Aorta (tissue), 5 donors: ENCODE measurements at regions not wholly inside any gene's neighbourhood (a gene's known extent, or its start where the extent isn't known, plus 50 kb on each side); places are given as distances from the start of the nearest gene placed in this dataset.
"Not testable (repeated sequence)": the region's sequence is repeated elsewhere in the genome, so short reads cannot be mapped to it uniquely, and the experiment has no call there.

Experiments
- ATAC-seq: fragments of 200-7000 bp; cut with Tn5 transposase; one replicate; pipeline ENCODE4 v1.9.1; 2022; ENCODE audit warnings: moderate library complexity; ENCODE audit not compliant: low FRiP score
- DNase-seq, 2 donors: peaks; one replicate each; pipeline ENCODE4 v3.0.0-alpha.2; 2020
- H3K27ac ChIP-seq, 2 donors: one replicate each; pipeline ENCODE4 v1.5.1; 2013; ENCODE audit warnings: low read length in 2 of 2, mild to moderate bottlenecking in 2 of 2, moderate library complexity in 2 of 2, control low read depth in 1 of 2, inconsistent platforms in 1 of 2, low read depth in 1 of 2
- H3K27me3 ChIP-seq, 2 donors: one replicate each; pipeline ENCODE4 v1.6.1; 2013; ENCODE audit warnings: control low read depth in 1 of 2, low read length in 1 of 2, mild to moderate bottlenecking in 1 of 2, moderate library complexity in 1 of 2; ENCODE audit not compliant: insufficient read depth in 2 of 2, control insufficient read depth in 1 of 2
- H3K36me3 ChIP-seq, 2 donors: one replicate each; pipeline ENCODE4 v1.6.1; 2013; ENCODE audit warnings: control low read depth in 1 of 2, low read length in 1 of 2, mild to moderate bottlenecking in 1 of 2; ENCODE audit not compliant: insufficient read depth in 2 of 2, control insufficient read depth in 1 of 2
- H3K4me1 ChIP-seq, 2 donors: one replicate each; pipeline ENCODE4 v1.6.1; 2013; ENCODE audit warnings: low read length in 2 of 2, control low read depth in 1 of 2, mild to moderate bottlenecking in 1 of 2, moderate library complexity in 1 of 2; ENCODE audit not compliant: insufficient read depth in 2 of 2, control insufficient read depth in 1 of 2
- H3K4me3 ChIP-seq, 2 donors: one replicate each; pipeline ENCODE4 v1.5.1; 2013; ENCODE audit warnings: low read length in 2 of 2, control low read depth in 1 of 2, mild to moderate bottlenecking in 1 of 2
- H3K9me3 ChIP-seq: one replicate; pipeline ENCODE4 v1.6.1; 2013; ENCODE audit warnings: mild to moderate bottlenecking, low read length; ENCODE audit not compliant: control insufficient read depth
- WGBS, 2 donors: extraction: QIAGEN DNeasy Blood & Tissue Kit; methylation state at CpG; one replicate each; pipeline ENCODE4 v1.1.7; 2013; 5-methylcytosine and 5-hydroxymethylcytosine counted together
- intact Hi-C, 2 donors: fragments of 100-400 bp; cut with DNase I; formaldehyde crosslinking; loops; one replicate each; pipeline versions ENCODE4 v1.14.2 to v1.15.0; 2022
- donor health status: healthy with polysubstance abuse.
- donor health status: Bipolar disorder and iron deficiency.
- donor health status: DM: no; HTN: no; CAD: no.
- donor health status: DM: no; HTN: no; CAD: no.
- donor health status: DM: yes; HTN: yes; CAD: no.

GRCh38 chr1:143667730-143668129 lies 304.1 kb downstream of the FAM72C start:
- intact Hi-C loops, result no loop called here
- no peak for DNase-seq
- 24 to 34% methylated on average over 24 of the region's 24 CpGs for WGBS, 2 donors

DNA sequence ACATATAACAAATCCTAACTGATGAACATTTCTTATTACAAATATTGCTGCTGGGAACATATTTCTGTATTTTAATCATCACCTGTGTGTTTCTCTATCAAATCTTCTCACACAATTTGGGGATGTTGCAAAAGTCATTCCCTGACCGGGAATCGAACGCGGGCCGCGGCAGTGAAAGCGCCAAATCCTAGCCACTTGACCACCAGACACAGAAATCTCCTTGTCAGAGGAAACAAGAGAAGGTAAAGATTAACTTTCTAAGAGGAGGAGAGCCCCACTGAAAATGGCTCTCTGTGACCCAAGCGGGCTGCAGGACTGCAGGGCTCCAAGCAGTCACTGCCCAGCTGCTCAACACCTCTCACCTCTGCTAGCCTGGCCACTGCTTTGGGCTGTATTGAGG lies 304.9 kb downstream of the FAM72C start:
- H3K9me3 ChIP-seq, result peaks cover 7% of the 10 kb centered on the region
- H3K27me3 ChIP-seq, result no peaks in the 10 kb centered on the region
- no peak overlapping the region for H3K27ac ChIP-seq
- H3K36me3 ChIP-seq, result no peaks in the 10 kb centered on the region
- intact Hi-C loops, result no loop called here
- no peak overlapping the region for H3K4me3 ChIP-seq
- no peak for DNase-seq
- ATAC-seq, result no peak
- no peaks in the 10 kb centered on the region for H3K4me1 ChIP-seq
- 77 to 85% methylated on average over 8 of the region's 8 CpGs for WGBS, 2 donors

More at GRCh38 chr1:143667730-143668129, 304.1 kb downstream of the FAM72C start:
- Histone ChIP-seq H3K9me3 (peaks cover 7% of the 10 kb centered on the region), H3K27me3 (no peaks in the 10 kb centered on the region), H3K27ac (no peak overlapping the region), H3K4me1 (no peaks in the 10 kb centered on the region), H3K4me3 (no peak overlapping the region), H3K36me3 (no peaks in the 10 kb centered on the region)
- ATAC-seq, result no peak

DNA sequence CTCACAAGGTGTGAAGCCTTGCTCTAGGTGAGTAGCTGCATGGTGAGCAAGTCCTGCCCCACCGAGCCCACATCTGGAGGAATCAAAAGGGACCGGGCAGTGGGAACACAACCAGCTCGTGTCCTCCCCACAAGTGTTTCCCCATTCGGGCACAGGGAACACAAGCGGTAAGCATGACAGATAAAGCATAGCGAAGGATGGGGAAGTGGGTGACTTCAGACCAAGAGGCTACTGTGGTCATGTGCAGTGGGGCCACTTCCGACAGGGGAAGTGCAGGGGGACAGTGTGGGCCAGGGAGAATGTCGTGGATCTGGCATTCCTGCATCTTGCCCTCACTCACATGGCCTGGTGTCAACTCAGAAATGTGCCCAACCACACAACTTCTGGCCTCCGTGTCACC lies 306.2 kb downstream of the FAM72C start:
- Histone ChIP-seq H3K9me3 (peaks cover 7% of the 10 kb centered on the region), H3K4me3 (no peak overlapping the region), H3K27ac (no peak overlapping the region), H3K27me3 (no peaks in the 10 kb centered on the region), H3K36me3 (no peaks in the 10 kb centered on the region), H3K4me1 (no peaks in the 10 kb centered on the region)
- DNase-seq (peak in 1 of 2 donors; percentile 41), ATAC-seq (no peak)
- WGBS, 2 donors, result 56 to 62% methylated on average over 9 of the region's 9 CpGs
- intact Hi-C loops, result no loop called here

GRCh38 chr1:143663056-143663455 lies 308.7 kb downstream of the FAM72C start:
- ATAC-seq, H3K9me3 ChIP-seq, H3K27ac ChIP-seq, DNase-seq, intact Hi-C loops, H3K4me3 ChIP-seq, H3K27me3 ChIP-seq, H3K36me3 ChIP-seq, H3K4me1 ChIP-seq: not testable (repeated sequence)
- WGBS, 2 donors, result 51% methylated on average over 2 of the region's 2 CpGs

- Histone ChIP-seq H3K36me3 (no peaks in the 10 kb centered on the region), H3K27ac (no peak overlapping the region), H3K9me3 (peaks cover 3% of the 10 kb centered on the region), H3K4me3 (no peak overlapping the region), H3K4me1 (no peaks in the 10 kb centered on the region), H3K27me3 (no peaks in the 10 kb centered on the region)
- ATAC-seq, result peak; percentile 57
- DNase-seq, result no peak
- intact Hi-C loops, result no loop called here
- WGBS, 2 donors, result 1 to 2% methylated on average over 47 of the region's 47 CpGs
Measured at GRCh38 chr1:143661418-143662101, 310.2 kb downstream of the FAM72C start.

DNA sequence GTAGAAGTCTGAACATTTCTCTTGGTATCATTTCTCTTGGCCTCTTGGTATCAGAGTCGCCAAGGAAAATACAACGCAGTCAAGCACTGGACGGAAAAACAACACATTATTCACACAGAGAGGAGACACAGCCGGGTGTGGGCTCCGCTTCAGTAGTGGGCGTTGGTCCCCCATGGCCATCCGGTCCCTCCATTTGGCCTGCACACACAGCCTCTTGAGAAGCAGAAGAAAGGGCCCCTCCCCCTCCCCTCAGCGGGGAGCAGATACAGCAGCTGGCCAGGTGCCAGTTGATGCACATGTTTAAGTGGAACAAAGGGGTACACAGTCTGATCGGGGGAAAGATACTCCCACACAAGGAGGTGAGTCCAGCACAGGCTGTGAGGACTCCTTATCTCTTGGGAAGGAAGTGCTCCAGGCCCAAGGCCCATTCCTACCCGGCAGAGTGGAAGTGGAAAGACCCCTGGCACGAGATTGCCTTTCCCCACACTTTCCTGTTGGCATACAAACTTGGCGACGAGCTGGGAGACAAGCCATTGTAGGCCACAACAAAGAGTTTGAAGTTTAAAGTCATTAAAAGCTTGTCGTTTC lies 311.3 kb downstream of the FAM72C start:
- Histone ChIP-seq H3K27ac (no peak overlapping the region), H3K4me3 (no peak overlapping the region), H3K4me1 (no peaks in the 10 kb centered on the region), H3K27me3 (no peaks in the 10 kb centered on the region), H3K36me3 (no peaks in the 10 kb centered on the region), H3K9me3 (peaks cover 2% of the 10 kb centered on the region)
- WGBS, 2 donors, result 6 to 18% methylated on average over 13 to 14 of the region's 14 CpGs
- intact Hi-C loops, result no loop called here
- ATAC-seq (no peak), DNase-seq (no peak)

GRCh38 chr1:143653429-143653802 lies 318.4 kb downstream of the FAM72C start:
- no peak for ATAC-seq
- intact Hi-C loops, result no loop called here
- Histone ChIP-seq H3K4me3 (no peak overlapping the region), H3K9me3 (peaks cover 3% of the 10 kb centered on the region), H3K4me1 (no peaks in the 10 kb centered on the region), H3K27ac (no peak overlapping the region), H3K36me3 (no peaks in the 10 kb centered on the region), H3K27me3 (peaks cover 0 to 2% of the 10 kb centered on the region in 2 donors)
- DNase-seq, result no peak
- WGBS, 2 donors, result 8 to 31% methylated on average over 24 of the region's 24 CpGs

DNA sequence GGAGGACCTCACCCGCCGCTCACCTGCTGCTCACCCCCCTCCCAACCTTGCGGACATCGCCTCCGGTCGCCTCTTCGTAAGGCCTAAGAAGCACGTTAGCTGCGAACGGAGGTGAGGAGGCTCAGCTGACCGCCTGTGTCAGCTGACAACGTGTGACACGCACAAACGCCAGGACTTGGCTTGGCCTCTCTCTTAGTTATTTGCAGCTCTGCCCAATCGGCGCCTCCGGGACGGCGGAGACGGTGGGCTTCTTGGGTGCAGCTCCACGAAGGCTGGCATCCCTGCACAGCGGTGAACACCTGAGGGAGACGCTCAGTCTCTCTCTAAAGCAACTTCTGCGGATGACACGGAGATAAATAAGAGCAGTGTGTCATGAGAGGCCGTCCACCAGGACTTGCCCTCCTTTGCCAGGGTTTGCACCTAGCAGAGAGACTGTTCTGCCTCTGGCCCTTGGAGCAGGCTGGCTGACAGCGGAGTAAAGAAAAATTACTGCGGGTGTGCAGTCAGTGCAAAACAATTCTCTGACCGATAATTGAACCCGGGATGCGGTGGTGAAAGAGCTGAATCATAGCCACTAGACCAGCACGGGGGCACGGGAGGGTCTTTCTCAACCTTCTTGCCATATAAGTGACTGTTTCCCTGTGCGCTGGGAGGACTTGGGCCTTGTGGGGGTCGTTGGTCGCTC lies 318.9 kb downstream of the FAM72C start:
- Histone ChIP-seq H3K36me3 (no peaks in the 10 kb centered on the region), H3K27me3 (peaks cover 0 to 2% of the 10 kb centered on the region in 2 donors), H3K4me3 (no peak overlapping the region), H3K4me1 (no peaks in the 10 kb centered on the region), H3K27ac (no peak overlapping the region), H3K9me3 (peaks cover 3% of the 10 kb centered on the region)
- ATAC-seq (no peak), DNase-seq (no peak)
- WGBS, 2 donors, result 13 to 27% methylated on average over 36 of the region's 36 CpGs
- intact Hi-C loops, result no loop called here

- H3K4me3 ChIP-seq, result no peak overlapping the region
- peaks cover 0 to 2% of the 10 kb centered on the region in 2 donors for H3K27me3 ChIP-seq
- no peaks in the 10 kb centered on the region for H3K36me3 ChIP-seq
- DNase-seq (no peak), ATAC-seq (no peak)
- intact Hi-C loops, result no loop called here
- WGBS, 2 donors, result 5 to 18% methylated on average over 22 of the region's 22 CpGs
- peaks cover 3% of the 10 kb centered on the region for H3K9me3 ChIP-seq
- no peak overlapping the region for H3K27ac ChIP-seq
- no peaks in the 10 kb centered on the region for H3K4me1 ChIP-seq
Measured at GRCh38 chr1:143652187-143652586, 319.6 kb downstream of the FAM72C start.
